ENCODE measurements at regions not wholly inside any gene's neighbourhood (a gene's known extent, or its start where the extent isn't known, plus 50 kb on each side); places are given as distances from the start of the nearest gene placed in this dataset.

GRCh38 chr18:41617647-41618046 is 337.4 kb upstream of the PIK3C3 start:
- TF ChIP-seq CTCF (IDR thresholded peaks at IDR 0.05): no peak
- TF ChIP-seq POLR2A (IDR thresholded peaks at IDR 0.05): no peak
